OCI-LY1 (cell line): ENCODE measurements at regions not wholly inside any gene's neighbourhood (a gene's known extent, or its start where the extent isn't known, plus 50 kb on each side); places are given as distances from the start of the nearest gene placed in this dataset.

ENCODE experiments used
- H2AFZ ChIP-seq: fragments of 200-600 bp; sonication (generic), shearing (Covaris generic); 2 replicates; pipeline ENCODE4 v1.6.0; 2014; ENCODE audit warnings: antibody characterized with exemption, mild to moderate bottlenecking, low read length
- H3F3A ChIP-seq: fragments of 200-600 bp; sonication (generic), shearing (Covaris generic); 2 replicates; pipeline ENCODE4 v1.6.0; 2014; ENCODE audit warnings: mild to moderate bottlenecking, antibody characterized with exemption, low read length, moderate library complexity; ENCODE audit not compliant: insufficient read depth
- H3K27ac ChIP-seq: fragments of 200-600 bp; sonication (generic); 2 replicates; pipeline ENCODE4 v1.5.1; 2014; ENCODE audit warnings: low read length, mixed run types, mild to moderate bottlenecking, low read depth; ENCODE audit not compliant: poor library complexity, severe bottlenecking
- H3K27me3 ChIP-seq: fragments of 200-600 bp; sonication (generic); 2 replicates; pipeline ENCODE4 v1.6.0; 2014; ENCODE audit warnings: antibody characterized with exemption, mild to moderate bottlenecking, low read length, moderate library complexity; ENCODE audit not compliant: insufficient read depth
- H3K36me3 ChIP-seq: fragments of 200-600 bp; sonication (generic); 2 replicates; pipeline ENCODE4 v1.6.1; 2014; ENCODE audit warnings: mild to moderate bottlenecking, antibody characterized with exemption, low read length, moderate library complexity, mixed read lengths; ENCODE audit not compliant: insufficient read depth
- H3K4me1 ChIP-seq: fragments of 200-600 bp; sonication (generic); 2 replicates; pipeline ENCODE4 v1.5.1; 2014; ENCODE audit warnings: mild to moderate bottlenecking, low read length, moderate library complexity; ENCODE audit not compliant: insufficient read depth, severe bottlenecking
- H3K4me2 ChIP-seq: fragments of 200-600 bp; sonication (generic), shearing (Covaris generic); 2 replicates; pipeline ENCODE4 v1.6.1; 2014; ENCODE audit warnings: low read length
- H3K4me3 ChIP-seq: fragments of 200-600 bp; sonication (generic); 2 replicates; pipeline ENCODE4 v1.5.1; 2014; ENCODE audit warnings: low read length, low read depth, mild to moderate bottlenecking, mixed read lengths; ENCODE audit not compliant: poor library complexity, severe bottlenecking
- H3K79me2 ChIP-seq: fragments of 200-600 bp; shearing (Covaris generic); 2 replicates; pipeline ENCODE4 v1.6.1; 2016; ENCODE audit warnings: mixed run types, low read length, mixed read lengths; ENCODE audit not compliant: insufficient read depth
- H3K9ac ChIP-seq: fragments of 200-600 bp; sonication (generic), shearing (Covaris generic); 2 replicates; pipeline ENCODE4 v1.6.1; 2014; ENCODE audit warnings: mild to moderate bottlenecking, low read length, mixed read lengths
- H3K9me2 ChIP-seq: fragments of 200-600 bp; sonication (generic), shearing (Covaris generic); 2 replicates; pipeline ENCODE4 v1.6.1; 2014; ENCODE audit warnings: low read depth, mild to moderate bottlenecking, low read length, mixed read lengths
- H3K9me3 ChIP-seq: fragments of 200-600 bp; shearing (Covaris generic); 2 replicates; pipeline ENCODE4 v1.6.1; 2014; ENCODE audit warnings: low read length, mixed read lengths
- H4K20me1 ChIP-seq: fragments of 200-600 bp; sonication (generic), shearing (Covaris generic); 2 replicates; pipeline ENCODE4 v1.6.0; 2016; ENCODE audit warnings: mild to moderate bottlenecking, low read length; ENCODE audit not compliant: insufficient read depth
- CTCF ChIP-seq: fragments of 200-600 bp; sonication (generic), shearing (Covaris generic); IDR thresholded peaks from 2 replicates; pipeline ENCODE4 v1.5.1; 2017; ENCODE audit warnings: mild to moderate bottlenecking, antibody characterized with exemption, low read length, moderate library complexity, mixed read lengths
- EZH2 ChIP-seq: fragments of 200-600 bp; sonication (generic), shearing (Covaris generic); IDR thresholded peaks from 2 replicates; pipeline ENCODE4 v1.8.0; 2017; ENCODE audit warnings: borderline replicate concordance, mixed run types, mild to moderate bottlenecking, antibody characterized with exemption, low read length, moderate library complexity, mixed read lengths

DNA sequence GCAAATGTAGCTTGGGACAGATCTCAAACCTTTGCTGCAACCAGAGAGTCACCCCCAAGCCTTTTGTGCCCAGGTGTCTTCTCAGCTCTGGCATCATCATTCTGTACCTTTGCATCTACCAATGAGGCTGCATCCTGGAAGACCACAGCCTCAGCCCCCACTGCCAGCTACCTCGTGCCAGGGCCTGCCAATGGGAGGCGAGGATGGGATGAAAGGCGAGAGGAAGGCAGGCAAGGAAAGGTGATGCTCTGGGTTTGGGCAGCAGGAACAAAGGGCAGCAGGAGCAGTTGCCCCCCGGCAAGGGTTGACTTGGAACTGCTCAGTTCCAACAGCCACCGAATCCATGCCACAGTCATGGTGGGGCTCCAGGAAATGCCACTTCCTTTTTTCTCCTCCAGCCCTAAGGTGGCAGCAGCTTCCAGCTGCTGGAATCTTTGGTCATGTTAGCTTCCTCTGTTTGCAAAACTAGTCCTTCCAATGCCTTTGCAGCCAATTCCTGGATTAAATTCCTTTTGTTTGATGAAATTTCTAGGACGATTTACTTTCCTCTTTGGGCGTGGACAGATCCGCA, 651.6 kb downstream of the NPHP4 start:
- no peaks in the 10 kb centered on the region for H4K20me1 ChIP-seq
- H3K9me2 ChIP-seq: no peaks in the 10 kb centered on the region
- no peaks in the 10 kb centered on the region for H3K4me1 ChIP-seq
- H3K4me3 ChIP-seq: no peak overlapping the region
- H3K4me2 ChIP-seq: no peak overlapping the region
- no peak overlapping the region for H2AFZ ChIP-seq
- H3F3A ChIP-seq: no peaks in the 10 kb centered on the region
- no peak overlapping the region for H3K9ac ChIP-seq
- peaks cover 5% of the 10 kb centered on the region; the same call in 1 of the 2 replicates for H3K27me3 ChIP-seq
- H3K36me3 ChIP-seq: no peaks in the 10 kb centered on the region
- H3K27ac ChIP-seq: no peak overlapping the region
- H3K9me3 ChIP-seq: no peaks in the 10 kb centered on the region
- TF ChIP-seq EZH2 (no peak), CTCF (no peak)
- H3K79me2 ChIP-seq: no peaks in the 10 kb centered on the region

GRCh38 chr1:5338466-5338865, 653.8 kb downstream of the NPHP4 start:
- Histone ChIP-seq H3K9me2 (no peaks in the 10 kb centered on the region), H3K4me3 (no peak overlapping the region), H4K20me1 (no peaks in the 10 kb centered on the region), H3K27ac (no peak overlapping the region), H3K4me2 (no peak overlapping the region), H3K27me3 (no peaks in the 10 kb centered on the region), H3K36me3 (no peaks in the 10 kb centered on the region), H3K9ac (no peak overlapping the region), H3K79me2 (no peaks in the 10 kb centered on the region), H3F3A (no peaks in the 10 kb centered on the region), H3K4me1 (no peaks in the 10 kb centered on the region), H3K9me3 (no peaks in the 10 kb centered on the region), H2AFZ (no peak overlapping the region)
- no peak for TF ChIP-seq CTCF
- TF ChIP-seq EZH2: no peak

GRCh38 chr1:5333291-5333690, 658.9 kb downstream of the NPHP4 start:
- H4K20me1 ChIP-seq: no peaks in the 10 kb centered on the region
- H3K4me2 ChIP-seq: no peak overlapping the region
- no peaks in the 10 kb centered on the region for H3K36me3 ChIP-seq
- no peaks in the 10 kb centered on the region for H3K27me3 ChIP-seq
- H2AFZ ChIP-seq: no peak overlapping the region
- no peaks in the 10 kb centered on the region for H3K4me1 ChIP-seq
- H3F3A ChIP-seq: no peaks in the 10 kb centered on the region
- H3K9me2 ChIP-seq: no peaks in the 10 kb centered on the region
- H3K79me2 ChIP-seq: no peaks in the 10 kb centered on the region
- H3K27ac ChIP-seq: no peak overlapping the region
- H3K9ac ChIP-seq: no peak overlapping the region
- TF ChIP-seq EZH2 (no peak), CTCF (no peak)
- H3K4me3 ChIP-seq: no peak overlapping the region
- H3K9me3 ChIP-seq: no peaks in the 10 kb centered on the region
